ENCODE measurements at regions not wholly inside any gene's neighbourhood (a gene's known extent, or its start where the extent isn't known, plus 50 kb on each side); places are given as distances from the start of the nearest gene placed in this dataset.
A peak's percentile ranks its signal among the peaks of the same experiment; 100 is the strongest.

- DNase-seq = peak; percentile 21
Observed at GRCh38 chr7:79872176-79872575, 262.5 kb upstream of the GNAI1 start.

- DNase-seq = no peak
Observed at GRCh38 chr7:79868010-79868409, 266.6 kb upstream of the GNAI1 start.

DNA sequence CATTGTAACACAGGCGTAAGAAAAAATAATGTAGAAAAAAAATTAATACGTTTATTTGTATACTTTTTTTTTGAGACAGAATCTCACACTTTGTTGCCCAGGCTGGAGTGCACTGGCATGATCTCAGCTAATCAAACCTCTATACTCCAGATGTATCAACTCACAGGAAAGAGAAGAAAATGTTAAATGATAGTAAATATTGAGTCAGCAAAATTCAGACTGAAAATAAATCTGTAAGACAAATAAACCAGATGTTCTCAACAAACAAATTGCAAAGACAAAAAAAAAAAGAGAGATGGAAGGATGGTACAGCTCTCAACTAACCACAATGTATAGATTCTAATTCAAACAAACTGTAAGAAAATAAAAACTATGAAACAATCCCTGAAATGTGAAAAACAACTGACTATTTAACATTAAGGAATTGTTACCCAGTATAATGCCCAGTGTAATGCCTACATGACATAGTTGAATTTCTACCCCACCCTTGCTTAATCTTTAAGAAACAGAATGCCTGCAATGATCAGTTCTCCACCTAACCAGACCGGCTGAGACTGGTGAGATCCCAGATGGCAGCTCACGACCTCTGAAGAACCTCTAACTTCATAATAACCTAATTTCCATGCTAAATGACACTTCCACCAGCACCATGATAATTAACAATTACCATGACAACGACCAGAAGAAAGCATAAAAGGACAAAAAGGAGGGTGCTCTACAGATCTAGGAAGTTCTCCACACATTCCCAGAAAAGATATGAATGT is 272.0 kb upstream of the GNAI1 start:
- no peak for DNase-seq

DNA sequence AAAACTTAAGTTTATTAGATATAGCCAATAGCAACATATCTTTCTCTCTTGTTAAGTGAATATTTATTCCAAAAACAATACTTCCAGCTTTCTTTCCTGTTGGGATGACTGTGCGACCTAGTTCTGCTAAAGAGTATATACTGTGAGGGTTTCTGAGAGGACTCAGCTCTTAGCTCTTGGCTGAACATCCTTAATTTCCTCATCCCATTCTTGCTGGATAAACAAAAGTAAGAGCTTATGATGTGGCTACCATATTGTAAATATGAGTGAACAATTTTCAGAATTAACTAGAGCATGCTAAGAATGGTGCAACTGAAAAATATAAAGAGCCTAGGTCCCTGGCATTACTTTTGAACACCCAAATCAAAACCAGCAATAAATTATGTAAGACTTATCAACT is 279.5 kb upstream of the GNAI1 start:
- no peak for DNase-seq

DNA sequence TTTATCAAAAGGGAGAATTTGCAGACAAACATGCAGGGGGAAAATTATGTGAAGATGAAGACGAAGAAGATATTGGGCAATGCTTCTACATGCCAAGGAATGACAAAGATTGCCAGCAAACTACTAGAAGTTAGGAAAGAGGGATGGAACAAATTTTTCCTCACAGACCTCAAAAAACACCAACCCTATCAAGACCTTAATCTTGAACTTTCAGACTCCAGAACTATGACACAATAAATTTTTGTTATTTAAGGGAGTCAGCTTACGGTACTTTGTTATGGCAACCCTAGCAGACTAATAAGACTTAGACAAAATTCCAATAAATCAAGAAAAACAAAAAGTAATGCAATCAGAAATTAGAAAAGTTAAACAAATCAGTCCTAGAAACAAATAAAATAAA is 280.0 kb upstream of the GNAI1 start:
- no peak for DNase-seq

- no peak for DNase-seq
Observed at GRCh38 chr7:79837915-79838314, 296.7 kb upstream of the GNAI1 start.

- DNase-seq = no peak
Observed at GRCh38 chr7:79833616-79834015, 301.0 kb upstream of the GNAI1 start.

- no peak for DNase-seq
Observed at GRCh38 chr7:79828866-79829265, 305.8 kb upstream of the GNAI1 start.

DNA sequence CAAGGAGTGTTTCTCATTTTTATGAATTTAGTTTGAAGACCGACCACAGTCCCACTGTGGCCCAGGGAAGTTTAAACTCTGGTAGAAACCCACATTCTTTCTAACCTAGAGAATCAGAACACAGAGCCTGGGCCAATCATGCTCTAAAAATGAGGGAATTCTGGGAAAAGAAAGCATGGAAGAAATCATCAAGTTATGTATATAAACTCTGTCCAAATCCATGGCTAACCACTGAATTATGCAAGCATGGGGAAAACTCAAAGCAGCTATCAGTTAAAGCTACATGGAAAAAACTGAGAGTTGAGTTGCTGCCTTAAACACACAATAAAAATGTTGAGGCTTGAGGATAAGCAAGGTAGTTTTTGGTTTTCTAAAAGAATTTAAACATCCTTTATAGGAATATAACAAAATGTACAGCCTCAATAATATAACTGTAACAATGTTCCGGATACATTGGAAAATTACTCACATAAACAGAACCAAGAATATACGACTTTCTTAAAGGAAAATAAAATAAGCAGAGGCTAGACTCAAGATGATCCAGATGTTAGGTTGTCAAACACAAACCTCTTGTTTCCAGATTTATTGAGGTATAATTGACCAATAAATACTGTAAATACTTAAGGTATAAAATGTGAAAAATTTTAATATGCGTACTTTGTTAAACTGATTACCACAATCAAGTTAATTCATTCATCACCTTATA is 311.2 kb upstream of the GNAI1 start:
- no peak for DNase-seq

DNA sequence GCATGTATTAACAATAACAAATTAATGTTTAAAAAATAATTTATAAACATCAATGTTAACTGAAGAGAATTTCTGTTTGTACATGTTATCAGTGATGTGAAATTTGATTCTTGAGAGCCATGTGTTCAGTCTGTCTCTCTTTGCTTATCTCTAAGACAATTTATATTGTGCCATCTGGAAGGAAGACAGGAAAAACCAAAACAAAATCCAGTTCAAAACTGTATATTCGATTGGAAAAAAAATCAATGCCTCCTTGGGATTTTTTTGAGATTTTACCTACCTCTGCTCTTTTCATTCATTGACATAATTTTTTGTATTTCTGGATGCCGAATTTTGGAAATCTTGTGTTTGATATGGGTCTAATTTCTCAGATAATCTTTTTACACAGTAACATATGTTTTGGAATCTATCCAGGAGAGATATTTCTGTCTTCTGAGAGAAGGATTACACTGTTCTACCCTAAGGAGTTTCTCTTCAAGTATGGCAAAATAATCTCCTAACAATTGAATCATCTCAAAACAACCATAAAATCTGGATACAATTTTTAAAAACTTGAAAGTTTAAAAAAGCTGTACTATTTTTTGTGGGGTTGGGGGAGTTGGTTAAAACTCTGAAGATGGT is 311.9 kb upstream of the GNAI1 start:
- DNase-seq = no peak

- peak; percentile 51 for DNase-seq
Observed at GRCh38 chr7:79820387-79820786, 314.2 kb upstream of the GNAI1 start.

GRCh38 chr7:79810916-79811315 is 323.7 kb upstream of the GNAI1 start:
- DNase-seq = peak; percentile 30

DNA sequence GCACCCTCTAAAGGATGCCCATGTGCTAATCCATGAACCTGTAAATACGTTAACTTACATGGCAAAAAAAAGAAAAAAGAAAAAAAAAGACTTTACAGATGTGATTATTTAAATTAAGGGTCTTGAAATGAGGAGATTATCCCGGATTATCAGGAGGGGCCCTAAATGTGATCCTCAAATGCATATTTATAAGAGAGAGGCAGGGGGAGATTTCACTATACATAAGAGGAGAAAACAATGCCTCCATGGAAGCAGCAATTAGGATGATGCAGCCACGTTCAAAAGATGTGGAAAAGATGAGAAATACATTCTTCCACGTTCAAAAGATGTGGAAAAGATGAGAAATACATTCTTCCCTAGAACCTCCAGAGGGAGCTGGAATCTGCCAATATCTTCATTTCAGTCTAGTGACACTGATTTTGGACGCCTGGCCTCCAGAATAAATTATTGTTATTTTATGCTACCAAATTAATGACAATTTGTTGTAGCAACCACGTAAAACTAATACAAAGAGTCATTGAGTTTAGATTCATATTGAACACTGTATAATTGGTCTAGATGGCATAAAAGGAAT is 328.4 kb upstream of the GNAI1 start:
- DNase-seq = no peak

DNA sequence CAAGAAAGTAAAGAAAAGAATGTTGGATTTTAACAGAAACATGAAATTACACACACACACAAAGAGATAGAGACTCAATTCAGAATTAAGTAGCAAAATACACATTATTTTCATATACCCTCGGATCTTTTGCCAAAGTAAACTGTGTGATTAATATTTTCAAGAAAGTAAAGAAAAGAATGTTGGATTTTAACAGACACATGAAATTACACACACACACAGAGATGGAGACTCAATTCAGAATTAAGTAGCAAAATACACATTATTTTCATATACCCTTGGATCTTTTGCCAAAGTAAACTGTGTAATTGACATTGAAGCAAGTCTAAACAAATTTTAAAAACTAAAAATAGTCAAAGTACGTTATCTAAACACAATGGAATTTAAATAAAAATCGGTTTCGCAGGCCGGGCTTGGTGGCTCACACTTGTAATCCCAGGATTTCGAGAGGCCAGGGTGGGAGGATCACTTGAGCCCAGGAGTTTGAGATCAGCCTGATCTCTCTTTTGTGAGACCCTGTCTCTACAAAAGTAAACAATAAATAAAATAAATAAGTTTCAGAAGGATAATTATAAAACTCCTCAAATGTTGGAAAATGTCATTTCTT is 337.3 kb upstream of the MAGI2 start:
- no peak for DNase-seq

GRCh38 chr7:79789584-79790345 is 336.3 kb upstream of the MAGI2 start:
- DNase-seq = peak; percentile 15

GRCh38 chr7:79787623-79788022 is 334.2 kb upstream of the MAGI2 start:
- no peak for DNase-seq

- no peak for DNase-seq
Observed at GRCh38 chr7:79787096-79787495, 333.6 kb upstream of the MAGI2 start.

- DNase-seq = no peak
Observed at GRCh38 chr7:79786187-79786586, 332.7 kb upstream of the MAGI2 start.

DNA sequence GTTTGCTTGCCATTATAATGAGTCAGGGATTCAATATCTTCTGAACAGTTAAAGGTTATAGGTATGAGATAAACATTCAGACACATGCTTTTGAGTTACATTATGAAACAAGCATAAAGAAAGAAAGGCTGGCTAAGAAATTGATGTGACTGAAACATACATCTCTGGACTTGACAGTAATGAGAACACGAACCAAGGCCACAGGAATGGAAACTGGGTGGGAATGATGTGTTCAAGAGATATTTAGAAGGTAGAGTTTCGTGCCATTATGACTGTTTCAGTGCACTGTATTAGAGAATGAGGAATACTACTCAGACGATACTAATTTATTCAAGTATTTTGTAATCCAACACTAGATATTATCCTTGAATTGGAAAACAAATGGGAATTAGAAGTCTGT is 332.1 kb upstream of the MAGI2 start:
- DNase-seq = no peak

DNA sequence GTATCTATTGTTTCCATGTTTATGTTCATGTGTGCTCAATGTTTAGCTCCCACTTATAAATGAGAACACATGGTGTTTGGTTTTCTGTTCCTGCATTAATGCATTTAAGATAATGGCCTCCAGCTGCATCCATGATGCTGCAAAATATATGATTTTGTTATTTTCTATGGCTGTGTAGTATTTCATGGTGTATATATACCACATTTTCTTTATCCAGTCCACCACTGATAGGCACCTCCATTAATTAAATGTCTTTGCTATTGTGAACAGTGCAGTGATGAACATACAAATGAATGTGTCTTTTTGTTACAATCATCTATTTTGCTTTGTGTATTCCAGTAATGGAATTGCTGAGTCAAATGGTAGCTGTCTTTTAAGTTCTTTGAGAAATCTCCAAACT is 329.4 kb upstream of the MAGI2 start:
- no peak for DNase-seq

GRCh38 chr7:79782256-79782655 is 328.8 kb upstream of the MAGI2 start:
- no peak for DNase-seq

GRCh38 chr7:79781716-79782115 is 328.2 kb upstream of the MAGI2 start:
- DNase-seq = peak; percentile 11
